ENCODE measurements at regions not wholly inside any gene's neighbourhood (a gene's known extent, or its start where the extent isn't known, plus 50 kb on each side); places are given as distances from the start of the nearest gene placed in this dataset.
"Not testable (repeated sequence)": the region's sequence is repeated elsewhere in the genome, so short reads cannot be mapped to it uniquely, and the experiment has no call there.

DNA sequence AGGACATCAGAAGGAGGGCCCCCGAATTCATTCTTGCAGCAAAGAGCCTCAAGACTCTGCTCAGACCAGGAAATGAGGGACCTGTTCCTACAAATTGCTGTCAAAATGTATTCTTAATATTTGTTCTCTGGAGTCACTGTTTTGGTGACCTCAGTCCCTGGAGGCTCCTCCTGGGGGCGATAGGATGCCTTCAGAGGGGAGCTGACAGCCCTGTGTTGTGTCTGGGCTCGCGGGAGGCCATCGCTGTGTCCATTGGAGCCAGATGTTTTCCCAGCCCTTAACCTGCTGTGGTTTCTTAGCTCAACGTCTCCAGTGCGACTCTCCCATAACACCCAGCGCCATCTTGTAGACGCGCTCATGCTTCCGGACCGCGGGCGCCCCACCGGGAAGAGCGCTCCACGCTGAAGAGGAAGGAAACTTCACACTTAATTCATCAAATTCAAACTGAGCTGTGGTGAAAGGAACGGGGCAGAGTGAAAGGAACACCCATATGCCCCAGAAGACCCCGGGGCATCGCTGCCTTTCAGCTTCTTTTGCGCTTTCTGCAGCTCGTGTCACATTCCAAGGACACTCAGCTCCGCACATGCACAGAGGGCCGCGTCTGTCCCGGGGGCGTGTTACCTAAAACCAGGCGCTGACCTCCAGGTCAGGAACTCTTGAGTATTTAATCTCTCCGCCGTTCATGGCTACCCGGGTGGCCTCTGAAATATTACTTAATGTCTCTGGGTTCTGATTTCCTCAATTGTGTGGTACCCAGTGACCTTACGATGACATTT, 112.3 kb upstream of the GDNF start:
- no peaks in the 10 kb centered on the region for H3K9me3 ChIP-seq (ENCODE audit: severe bottlenecking)
- no peaks in the 10 kb centered on the region for H3K27me3 ChIP-seq (ENCODE audit: insufficient read depth, low read depth, severe bottlenecking)
- H3K36me3 ChIP-seq, result no peaks in the 10 kb centered on the region
- no peak overlapping the region for H3K27ac ChIP-seq
- no peak for DNase-seq
- no peak overlapping the region for H3K4me3 ChIP-seq (ENCODE audit: low read depth, low read length)
- TF ChIP-seq, protein P1, sequence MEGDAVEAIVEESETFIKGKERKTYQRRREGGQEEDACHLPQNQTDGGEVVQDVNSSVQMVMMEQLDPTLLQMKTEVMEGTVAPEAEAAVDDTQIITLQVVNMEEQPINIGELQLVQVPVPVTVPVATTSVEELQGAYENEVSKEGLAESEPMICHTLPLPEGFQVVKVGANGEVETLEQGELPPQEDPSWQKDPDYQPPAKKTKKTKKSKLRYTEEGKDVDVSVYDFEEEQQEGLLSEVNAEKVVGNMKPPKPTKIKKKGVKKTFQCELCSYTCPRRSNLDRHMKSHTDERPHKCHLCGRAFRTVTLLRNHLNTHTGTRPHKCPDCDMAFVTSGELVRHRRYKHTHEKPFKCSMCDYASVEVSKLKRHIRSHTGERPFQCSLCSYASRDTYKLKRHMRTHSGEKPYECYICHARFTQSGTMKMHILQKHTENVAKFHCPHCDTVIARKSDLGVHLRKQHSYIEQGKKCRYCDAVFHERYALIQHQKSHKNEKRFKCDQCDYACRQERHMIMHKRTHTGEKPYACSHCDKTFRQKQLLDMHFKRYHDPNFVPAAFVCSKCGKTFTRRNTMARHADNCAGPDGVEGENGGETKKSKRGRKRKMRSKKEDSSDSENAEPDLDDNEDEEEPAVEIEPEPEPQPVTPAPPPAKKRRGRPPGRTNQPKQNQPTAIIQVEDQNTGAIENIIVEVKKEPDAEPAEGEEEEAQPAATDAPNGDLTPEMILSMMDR (IDR thresholded peaks at IDR 0.05; ENCODE audit: low read depth, low read length), result no peak

DNA sequence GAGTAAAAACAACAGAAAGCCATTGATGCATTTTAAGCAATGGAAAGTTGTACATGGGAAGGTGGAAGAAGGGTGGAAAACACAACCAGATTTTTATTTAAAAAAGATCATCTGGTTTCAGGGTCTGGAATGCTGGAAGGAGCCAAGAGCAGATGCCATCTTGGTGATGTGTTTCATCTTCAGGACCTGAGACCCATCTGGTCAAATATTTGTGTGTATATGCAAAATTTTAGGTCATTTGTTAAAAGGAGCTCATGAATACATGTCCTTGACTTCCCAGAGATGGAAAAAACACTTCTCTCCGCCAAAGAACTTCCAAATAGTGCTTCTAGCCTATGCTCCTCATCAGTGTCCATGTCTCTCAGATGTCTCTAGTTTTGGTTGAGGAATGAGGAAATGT, 110.6 kb upstream of the GDNF start:
- TF ChIP-seq, protein P1 (IDR thresholded peaks at IDR 0.05; ENCODE audit: low read depth, low read length), result no peak
- Histone ChIP-seq H3K27me3 (ENCODE audit: insufficient read depth, low read depth, severe bottlenecking) (no peaks in the 10 kb centered on the region), H3K4me3 (ENCODE audit: low read depth, low read length) (no peak overlapping the region), H3K9me3 (ENCODE audit: severe bottlenecking) (no peaks in the 10 kb centered on the region), H3K36me3 (no peaks in the 10 kb centered on the region), H3K27ac (no peak overlapping the region)
- DNase-seq, result no peak

DNA sequence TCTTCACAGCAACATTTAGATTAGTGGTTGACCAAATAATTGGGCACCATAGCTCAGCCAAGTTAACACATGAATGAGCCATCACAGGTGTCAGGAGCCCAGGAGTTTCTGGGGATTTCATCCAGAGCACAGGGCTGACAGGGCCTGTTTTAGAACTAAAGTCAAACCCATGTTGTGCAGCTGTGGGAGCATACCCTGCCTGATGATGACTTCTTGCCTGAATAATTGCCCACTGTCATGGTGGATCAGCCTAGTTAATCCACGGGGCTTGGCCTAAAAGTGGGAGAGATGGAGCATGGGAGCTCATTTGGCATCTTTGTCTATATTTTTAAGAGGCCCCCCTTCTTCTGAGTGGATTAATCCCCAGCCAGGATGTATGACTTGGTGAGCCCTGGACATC, 105.6 kb upstream of the GDNF start:
- DNase-seq, result no peak
- Histone ChIP-seq H3K36me3 (no peaks in the 10 kb centered on the region), H3K4me3 (ENCODE audit: low read depth, low read length) (no peak overlapping the region), H3K27me3 (ENCODE audit: insufficient read depth, low read depth, severe bottlenecking) (no peaks in the 10 kb centered on the region), H3K27ac (no peak overlapping the region), H3K9me3 (ENCODE audit: severe bottlenecking) (no peaks in the 10 kb centered on the region)
- TF ChIP-seq, protein P1 (IDR thresholded peaks at IDR 0.05; ENCODE audit: low read depth, low read length), result no peak

DNA sequence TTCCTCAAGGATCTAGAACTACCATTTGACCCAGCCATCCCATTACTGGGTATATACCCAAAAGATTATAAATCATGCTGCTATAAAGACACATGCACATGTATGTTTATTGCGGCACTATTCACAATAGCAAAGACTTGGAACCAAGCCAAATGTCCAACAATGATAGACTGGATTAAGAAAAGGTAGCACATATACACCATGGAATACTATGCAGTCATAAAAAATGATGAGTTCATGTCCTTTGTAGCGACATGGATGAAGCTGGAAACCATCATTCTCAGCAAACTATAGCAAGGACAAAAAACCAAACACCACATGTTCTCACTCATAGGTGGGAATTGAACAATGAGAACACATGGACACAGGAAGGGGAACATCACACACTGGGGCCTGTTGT, 103.3 kb upstream of the GDNF start:
- H3K27me3 ChIP-seq (ENCODE audit: insufficient read depth, low read depth, severe bottlenecking); DNase-seq; H3K4me3 ChIP-seq (ENCODE audit: low read depth, low read length); H3K27ac ChIP-seq; H3K9me3 ChIP-seq (ENCODE audit: severe bottlenecking); H3K36me3 ChIP-seq: not testable (repeated sequence)

DNA sequence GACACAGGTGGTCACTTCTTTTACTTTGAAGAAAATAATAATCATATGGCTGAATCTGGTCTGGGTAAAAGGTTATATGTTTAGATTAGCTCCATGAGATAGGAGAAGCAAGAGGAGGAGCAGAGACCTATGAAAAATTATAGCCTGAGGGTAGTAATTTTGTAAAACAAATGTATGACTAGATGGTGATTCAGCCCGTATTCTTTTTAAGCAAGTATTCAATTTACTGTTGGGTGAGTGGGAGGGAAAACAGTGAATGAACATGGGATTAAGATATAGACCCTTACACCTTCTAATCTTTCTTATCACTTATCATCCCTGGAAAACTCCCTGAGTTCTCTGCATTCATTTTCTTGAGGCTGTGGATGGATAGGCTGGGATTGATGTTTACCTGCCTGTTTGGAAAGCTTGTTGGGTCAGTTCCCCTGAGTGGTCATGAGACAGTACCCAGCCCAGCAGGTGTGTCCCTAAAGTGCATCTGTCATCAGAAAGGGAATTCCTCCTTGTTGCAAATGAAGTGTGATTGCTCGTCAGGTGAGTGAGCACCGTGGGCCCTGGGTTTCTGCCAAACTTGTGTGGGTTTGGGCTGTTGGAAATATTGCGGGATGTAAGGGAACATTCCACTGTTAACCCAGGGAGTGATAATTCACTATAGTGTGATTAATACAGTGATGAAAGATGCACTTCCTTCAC, 101.2 kb upstream of the GDNF start:
- Histone ChIP-seq H3K9me3 (ENCODE audit: severe bottlenecking) (peaks cover 3% of the 10 kb centered on the region), H3K27ac (no peak overlapping the region), H3K36me3 (no peaks in the 10 kb centered on the region), H3K27me3 (ENCODE audit: insufficient read depth, low read depth, severe bottlenecking) (no peaks in the 10 kb centered on the region), H3K4me3 (ENCODE audit: low read depth, low read length) (no peak overlapping the region)
- TF ChIP-seq, protein P1 (IDR thresholded peaks at IDR 0.05; ENCODE audit: low read depth, low read length), result no peak
- DNase-seq, result no peak

DNA sequence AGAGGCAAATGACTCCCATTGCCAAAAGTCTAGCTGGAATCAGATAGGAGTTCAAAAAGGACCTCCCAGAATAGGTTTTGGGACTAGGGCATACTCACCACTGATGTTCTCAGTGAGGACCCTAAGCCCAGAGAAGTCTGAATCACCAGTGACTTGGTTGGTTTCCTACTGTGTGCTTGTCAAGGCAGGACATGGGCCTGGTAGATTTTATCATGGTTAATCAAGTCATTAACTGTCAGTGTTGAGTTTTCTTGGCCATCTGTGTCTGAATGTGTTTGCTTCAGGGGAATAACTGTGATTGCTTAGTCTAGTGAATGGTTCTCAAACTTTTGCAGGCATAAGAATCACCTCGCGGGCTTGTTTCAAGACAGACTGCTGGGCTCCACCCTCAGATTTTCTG, 99.0 kb upstream of the GDNF start:
- H3K4me3 ChIP-seq (ENCODE audit: low read depth, low read length), result no peak overlapping the region
- no peaks in the 10 kb centered on the region for H3K36me3 ChIP-seq
- H3K27me3 ChIP-seq (ENCODE audit: insufficient read depth, low read depth, severe bottlenecking), result no peaks in the 10 kb centered on the region
- no peak for DNase-seq
- TF ChIP-seq, protein P1 (IDR thresholded peaks at IDR 0.05; ENCODE audit: low read depth, low read length), result no peak
- peaks cover 3% of the 10 kb centered on the region for H3K9me3 ChIP-seq (ENCODE audit: severe bottlenecking)
- H3K27ac ChIP-seq, result no peak overlapping the region

All from WERI-Rb-1 (cell line).